CD4-positive, CD25-positive, alpha-beta regulatory T cell (primary cell): ENCODE measurements at regions not wholly inside any gene's neighbourhood (a gene's known extent, or its start where the extent isn't known, plus 50 kb on each side); places are given as distances from the start of the nearest gene placed in this dataset.
A peak's percentile ranks its signal among the peaks of the same experiment; 100 is the strongest.
"Not testable (repeated sequence)": the region's sequence is repeated elsewhere in the genome, so short reads cannot be mapped to it uniquely, and the experiment has no call there.

Experiments used
- ATAC-seq, 2 donors: fragments of 150-1000 bp; cut with Tn5 transposase; one replicate each; pipeline ENCODE4 v1.10.0; 2021; ENCODE audit warnings: low read depth in 2 of 2, moderate number of reproducible peaks in 2 of 2, moderate library complexity in 1 of 2
- DNase-seq, 3 donors: peaks; one replicate each; pipeline versions ENCODE4 v3.0.0 to v3.0.0-alpha.2; 2012 to 2022; ENCODE audit warnings: mixed read lengths in 1 of 3
- H3K27ac ChIP-seq: one replicate; pipeline ENCODE4 v1.7.0; 2013; ENCODE audit warnings: mild to moderate bottlenecking, low read length; ENCODE audit not compliant: insufficient read depth, poor library complexity, severe bottlenecking
- H3K27me3 ChIP-seq: one replicate; pipeline ENCODE4 v1.7.0; 2013; ENCODE audit warnings: low read length; ENCODE audit not compliant: control insufficient read depth, insufficient read depth
- H3K36me3 ChIP-seq: one replicate; pipeline ENCODE4 v1.7.0; 2013; ENCODE audit warnings: mild to moderate bottlenecking, low read length, moderate library complexity; ENCODE audit not compliant: control insufficient read depth, insufficient read depth
- H3K4me1 ChIP-seq: 2 replicates; pipeline ENCODE4 v1.7.0; 2013; ENCODE audit warnings: mild to moderate bottlenecking, low read length; ENCODE audit not compliant: insufficient read depth, control insufficient read depth, poor library complexity, severe bottlenecking
- H3K4me3 ChIP-seq: one replicate; pipeline ENCODE4 v1.7.0; 2013; ENCODE audit warnings: low read depth, mild to moderate bottlenecking, low read length, moderate library complexity
- H3K9me3 ChIP-seq, 2 experiments: 1 replicate in 1 of 2; 2 replicates in 1 of 2; pipeline ENCODE4 v1.7.0; 2013; ENCODE audit warnings: low read length in 2 of 2, mild to moderate bottlenecking in 1 of 2, moderate library complexity in 1 of 2; ENCODE audit not compliant: control insufficient read depth in 2 of 2
- H3K27ac Mint-ChIP-seq, 3 donors: one replicate each; pipeline ENCODE4 v1.8.0; 2020 to 2022; ENCODE audit warnings: mild to moderate bottlenecking in 3 of 3, mixed read lengths in 3 of 3, moderate library complexity in 2 of 3
- H3K27me3 Mint-ChIP-seq: one replicate; pipeline ENCODE4 v1.8.0; 2022; ENCODE audit warnings: mild to moderate bottlenecking, mixed read lengths
- H3K36me3 Mint-ChIP-seq: one replicate; pipeline ENCODE4 v1.8.0; 2020; ENCODE audit warnings: mixed read lengths
- H3K4me1 Mint-ChIP-seq, 4 donors: one replicate each; pipeline ENCODE4 v1.8.0; 2020 to 2022; ENCODE audit warnings: mixed read lengths in 4 of 4, mild to moderate bottlenecking in 1 of 4
- H3K4me3 Mint-ChIP-seq, 4 donors: one replicate each; pipeline ENCODE4 v1.8.0; 2020 to 2022; ENCODE audit warnings: mild to moderate bottlenecking in 4 of 4, mixed read lengths in 4 of 4, moderate library complexity in 3 of 4
- H3K9me3 Mint-ChIP-seq, 7 donors: one replicate each; pipeline ENCODE4 v1.8.0; 2020 to 2022; ENCODE audit warnings: mixed read lengths in 7 of 7, mild to moderate bottlenecking in 3 of 7, moderate library complexity in 2 of 7

DNA sequence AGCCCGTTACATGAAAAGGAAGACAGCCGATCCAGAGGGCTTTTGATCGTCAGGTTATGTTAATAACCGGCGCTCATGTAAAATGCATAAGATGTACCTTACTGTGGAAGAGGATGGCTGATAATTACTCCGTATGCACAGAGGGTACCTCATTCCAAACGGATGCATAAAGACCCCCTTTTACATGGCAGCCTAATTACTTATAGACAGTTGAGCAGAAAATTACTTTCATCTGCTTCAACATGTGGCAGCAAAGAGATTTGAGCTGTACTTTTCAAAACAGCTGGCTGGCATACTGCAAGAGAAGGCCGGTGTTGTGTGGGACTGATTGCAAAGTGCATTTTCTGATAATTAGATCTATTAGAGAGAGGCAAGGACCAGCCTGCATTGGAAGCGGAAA is 103.4 kb downstream of the SHOX start:
- no peaks in the 10 kb centered on the region for H3K4me1 Mint-ChIP-seq
- H3K27me3 Mint-ChIP-seq = no peaks in the 10 kb centered on the region
- H3K9me3 Mint-ChIP-seq = peaks cover 0 to 4% (median 0%) of the 10 kb centered on the region in 7 donors
- Histone ChIP-seq H3K27ac (no peak overlapping the region), H3K36me3 (no peaks in the 10 kb centered on the region), H3K4me1 (no peaks in the 10 kb centered on the region), H3K9me3 (no peaks in the 10 kb centered on the region), H3K27me3 (no peaks in the 10 kb centered on the region), H3K4me3 (no peak overlapping the region)
- DNase-seq = no peak
- no peak for ATAC-seq
- no peak overlapping the region for H3K27ac Mint-ChIP-seq
- no peaks in the 10 kb centered on the region for H3K36me3 Mint-ChIP-seq
- no peak overlapping the region for H3K4me3 Mint-ChIP-seq

DNA sequence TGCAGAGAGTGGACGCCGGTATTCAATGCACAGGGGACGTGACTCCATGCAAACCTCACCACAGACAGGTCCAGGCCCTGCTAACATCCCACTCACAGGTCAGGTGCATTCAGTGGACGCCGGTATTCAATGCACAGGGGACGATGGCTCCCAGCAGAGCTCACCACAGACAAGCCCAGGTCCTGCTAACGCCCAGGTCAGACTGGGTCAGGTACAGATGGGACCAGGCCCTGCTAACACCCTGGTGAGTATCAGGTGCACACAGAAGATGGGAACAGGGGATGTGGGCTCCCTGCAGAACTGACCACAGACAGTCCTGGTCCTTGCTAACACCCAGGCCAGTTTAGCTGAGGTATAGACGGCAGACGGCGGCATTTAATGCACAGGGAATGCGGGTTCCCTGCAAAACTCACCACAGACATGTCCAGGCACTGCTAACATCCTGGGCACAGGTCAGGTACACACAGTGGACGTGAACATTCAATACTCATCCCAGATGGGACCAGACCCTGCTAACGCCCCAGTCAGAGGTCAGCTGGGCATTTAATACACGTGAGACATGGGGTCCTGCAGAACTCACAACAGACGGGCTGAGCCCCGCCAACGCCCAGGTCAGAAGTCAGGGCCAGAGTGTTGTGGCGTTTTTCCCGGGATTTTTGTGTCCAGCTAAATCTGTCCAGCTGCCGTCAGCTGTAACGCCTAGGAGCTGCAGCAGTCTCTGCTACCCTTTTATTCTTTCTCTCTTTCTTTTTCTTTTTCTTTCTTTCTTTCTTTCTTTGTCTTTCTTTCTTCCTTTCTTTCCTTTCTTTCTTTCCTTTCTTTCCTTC is 99.2 kb downstream of the SHOX start:
- H3K9me3 ChIP-seq = no peaks in the 10 kb centered on the region
- H3K27me3 Mint-ChIP-seq = no peaks in the 10 kb centered on the region
- no peaks in the 10 kb centered on the region for H3K36me3 Mint-ChIP-seq
- no peak overlapping the region for H3K4me3 Mint-ChIP-seq
- no peaks in the 10 kb centered on the region for H3K27me3 ChIP-seq
- DNase-seq (no peak), ATAC-seq (no peak)
- H3K27ac Mint-ChIP-seq = no peak overlapping the region
- no peaks in the 10 kb centered on the region for H3K36me3 ChIP-seq
- H3K4me1 ChIP-seq = no peaks in the 10 kb centered on the region
- H3K4me3 ChIP-seq = no peak overlapping the region
- no peak overlapping the region for H3K27ac ChIP-seq
- no peaks in the 10 kb centered on the region for H3K4me1 Mint-ChIP-seq
- H3K9me3 Mint-ChIP-seq = peaks cover 0 to 5% (median 0%) of the 10 kb centered on the region in 7 donors

DNA sequence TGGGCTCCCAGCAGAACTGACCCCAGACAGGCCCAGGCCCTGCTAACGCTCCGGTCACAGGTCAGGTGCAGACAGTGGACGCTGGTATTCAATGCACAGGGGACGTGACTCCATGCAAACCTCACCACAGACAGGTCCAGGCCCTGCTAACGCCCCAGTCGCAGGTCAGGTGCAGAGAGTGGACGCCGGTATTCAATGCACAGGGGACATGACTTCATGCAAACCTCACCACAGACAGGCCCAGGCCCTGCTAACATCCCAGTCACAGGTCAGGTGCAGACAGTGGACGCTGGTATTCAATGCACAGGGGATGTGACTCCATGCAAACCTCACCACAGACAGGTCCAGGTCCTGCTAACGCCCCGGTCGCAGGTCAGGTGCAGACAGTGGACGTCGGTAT is 98.5 kb downstream of the SHOX start:
- not testable (repeated sequence) for H3K9me3 Mint-ChIP-seq, DNase-seq, H3K27ac ChIP-seq, H3K4me3 ChIP-seq, H3K36me3 ChIP-seq, H3K4me1 ChIP-seq, H3K4me3 Mint-ChIP-seq, H3K27me3 Mint-ChIP-seq, H3K27ac Mint-ChIP-seq, H3K9me3 ChIP-seq, ATAC-seq, H3K27me3 ChIP-seq, H3K36me3 Mint-ChIP-seq, H3K4me1 Mint-ChIP-seq

DNA sequence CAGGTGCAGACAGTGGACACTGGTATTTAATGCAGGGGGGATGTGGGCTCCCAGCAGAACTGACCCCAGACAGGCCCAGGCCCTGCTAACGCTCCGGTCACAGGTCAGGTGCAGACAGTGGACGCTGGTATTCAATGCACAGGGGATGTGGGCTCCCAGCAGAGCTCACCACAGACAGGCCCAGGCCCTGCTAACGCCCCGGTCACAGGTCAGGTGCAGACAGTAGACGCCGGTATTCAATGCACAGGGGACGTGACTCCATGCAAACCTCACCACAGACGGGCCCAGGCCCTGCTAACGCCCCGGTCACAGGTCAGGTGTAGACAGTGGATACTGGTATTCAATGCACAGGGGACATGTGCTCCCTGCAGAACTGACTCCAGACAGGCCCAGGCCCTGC is 98.0 kb downstream of the SHOX start:
- not testable (repeated sequence) for DNase-seq, H3K36me3 Mint-ChIP-seq, H3K9me3 ChIP-seq, H3K9me3 Mint-ChIP-seq, H3K4me1 ChIP-seq, H3K27me3 Mint-ChIP-seq, H3K4me3 Mint-ChIP-seq, H3K4me1 Mint-ChIP-seq, ATAC-seq, H3K36me3 ChIP-seq, H3K27me3 ChIP-seq, H3K4me3 ChIP-seq, H3K27ac ChIP-seq, H3K27ac Mint-ChIP-seq

DNA sequence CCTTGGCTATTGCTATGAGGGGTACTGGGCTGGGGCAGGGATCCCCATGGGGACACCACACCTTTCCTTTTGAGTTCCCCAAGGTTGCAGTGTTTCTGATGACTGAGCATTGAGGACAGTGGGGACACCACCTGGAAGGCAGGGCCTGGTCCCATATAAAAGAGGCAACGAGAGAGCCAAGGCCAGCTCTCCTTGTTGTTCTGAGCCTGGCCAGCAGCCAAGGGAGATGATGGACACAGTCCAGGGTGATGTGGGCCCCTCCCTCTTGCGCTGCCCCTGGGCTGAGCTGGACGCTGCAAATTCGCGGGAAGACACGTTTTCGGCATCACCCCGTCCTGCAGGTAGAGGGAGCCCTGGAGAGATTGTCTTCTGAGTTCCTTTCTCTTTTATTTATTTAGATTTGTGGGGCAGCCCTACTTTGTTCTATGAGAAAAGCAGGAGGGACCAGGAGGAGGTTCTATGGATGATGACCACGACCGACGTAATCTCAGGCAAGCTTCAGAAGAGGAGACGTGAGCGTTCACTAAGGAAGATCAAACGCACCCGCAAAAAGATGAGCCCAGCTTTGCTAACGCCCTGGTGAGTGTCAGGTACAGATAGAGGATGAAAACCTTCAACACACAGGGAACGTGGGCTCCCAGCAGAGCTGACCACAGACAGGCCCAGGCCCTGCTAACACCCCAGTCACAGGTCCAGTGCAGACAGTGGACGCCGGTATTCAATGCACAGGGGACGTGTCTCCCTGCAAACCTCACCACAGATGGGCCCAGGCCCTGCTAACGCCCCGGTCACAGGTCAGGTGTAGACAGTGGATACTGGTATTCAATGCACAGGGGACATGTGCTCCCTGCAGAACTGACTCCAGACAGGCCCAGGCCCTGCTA is 97.4 kb downstream of the SHOX start:
- H3K27me3 Mint-ChIP-seq = no peaks in the 10 kb centered on the region
- H3K27me3 ChIP-seq = no peaks in the 10 kb centered on the region
- no peaks in the 10 kb centered on the region for H3K36me3 ChIP-seq
- no peaks in the 10 kb centered on the region for H3K36me3 Mint-ChIP-seq
- no peaks in the 10 kb centered on the region for H3K4me1 ChIP-seq
- H3K4me3 Mint-ChIP-seq = no peak overlapping the region
- H3K27ac Mint-ChIP-seq = no peak overlapping the region
- peaks cover 3 to 12% of the 10 kb centered on the region in 2 experiments for H3K9me3 ChIP-seq
- H3K4me3 ChIP-seq = no peak overlapping the region
- ATAC-seq = no peak
- H3K4me1 Mint-ChIP-seq = no peaks in the 10 kb centered on the region
- H3K27ac ChIP-seq = no peak overlapping the region
- H3K9me3 Mint-ChIP-seq = peaks cover 0 to 10% (median 3%) of the 10 kb centered on the region in 7 donors
- DNase-seq = no peak

DNA sequence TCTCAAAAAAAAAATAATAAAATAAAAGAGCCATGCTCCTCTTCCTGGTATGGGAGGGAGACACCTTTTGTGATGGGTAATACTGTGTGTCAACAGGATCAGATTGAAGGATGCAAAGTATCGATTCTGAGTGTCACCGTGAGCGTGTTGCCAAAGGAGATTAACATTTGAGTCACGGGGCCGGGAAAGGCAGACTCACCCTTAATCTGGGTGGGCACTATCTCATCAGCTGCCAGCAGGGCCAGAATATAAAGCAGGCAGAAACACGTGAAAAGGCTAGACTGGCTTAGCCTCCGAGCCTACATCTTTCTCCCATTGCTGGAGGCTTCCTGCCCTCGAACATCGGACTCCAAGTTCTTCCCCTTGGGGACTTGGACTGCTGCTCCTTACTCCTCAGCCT is 95.4 kb downstream of the SHOX start:
- Mint-ChIP-seq H3K4me3 (no peak overlapping the region), H3K36me3 (no peaks in the 10 kb centered on the region), H3K27me3 (no peaks in the 10 kb centered on the region), H3K9me3 (peaks cover 0 to 10% (median 3%) of the 10 kb centered on the region in 7 donors), H3K4me1 (no peaks in the 10 kb centered on the region), H3K27ac (no peak overlapping the region)
- Histone ChIP-seq H3K27ac (no peak overlapping the region), H3K9me3 (peaks cover 3 to 12% of the 10 kb centered on the region in 2 experiments), H3K4me3 (no peak overlapping the region), H3K27me3 (no peaks in the 10 kb centered on the region), H3K4me1 (no peaks in the 10 kb centered on the region), H3K36me3 (no peaks in the 10 kb centered on the region)
- no peak for ATAC-seq
- DNase-seq = peak in 1 of 3 donors; percentile 22

DNA sequence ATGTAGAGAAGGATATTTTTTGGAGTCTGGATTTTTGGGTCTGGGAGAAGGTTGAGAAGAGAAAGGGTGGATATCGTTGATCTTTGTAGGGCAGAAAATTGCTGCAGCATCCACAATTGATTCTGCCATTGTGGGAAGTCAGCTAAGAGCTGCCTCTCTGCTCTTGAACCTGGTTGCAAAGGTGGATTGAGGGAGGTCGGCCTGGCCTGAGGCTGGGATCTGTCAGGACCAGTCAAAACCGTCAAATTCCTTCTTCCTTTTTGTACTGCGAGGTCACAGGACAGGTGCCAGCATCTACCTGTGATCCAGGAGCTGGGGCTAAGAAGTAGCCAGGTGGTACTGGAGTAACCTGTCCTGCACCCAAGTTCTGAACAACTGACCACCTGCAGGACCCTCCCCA is 93.7 kb downstream of the SHOX start:
- H3K36me3 ChIP-seq = no peaks in the 10 kb centered on the region
- Mint-ChIP-seq H3K4me1 (no peaks in the 10 kb centered on the region), H3K9me3 (peaks cover 0 to 16% (median 3%) of the 10 kb centered on the region in 7 donors), H3K36me3 (no peaks in the 10 kb centered on the region), H3K27me3 (no peaks in the 10 kb centered on the region), H3K4me3 (no peak overlapping the region), H3K27ac (no peak overlapping the region)
- H3K4me3 ChIP-seq = no peak overlapping the region
- no peak overlapping the region for H3K27ac ChIP-seq
- no peaks in the 10 kb centered on the region for H3K4me1 ChIP-seq
- ATAC-seq (no peak), DNase-seq (peak in 2 of 3 donors; percentile 29 to 42)
- H3K27me3 ChIP-seq = no peaks in the 10 kb centered on the region
- H3K9me3 ChIP-seq = peaks cover 3 to 12% of the 10 kb centered on the region in 2 experiments
